HCT116 (cell line): ENCODE measurements at regions not wholly inside any gene's neighbourhood (a gene's known extent, or its start where the extent isn't known, plus 50 kb on each side); places are given as distances from the start of the nearest gene placed in this dataset.

Source experiments
- ATAC-seq: fragments of 200-7000 bp; cut with Tn5 transposase; 2 replicates; pipeline ENCODE4 v1.9.1; 2020; ENCODE audit warnings: mild to moderate bottlenecking, moderate library complexity
- BruUV-seq: library from RNA; stranded (reverse); fragments of 400-500 nt; replicated peaks from 2 replicates; lab custom pipeline; 2021; lab: Mats Ljungman, UMichigan
- CTCF ChIA-PET: fragments of 300-600 bp; sonication (Branson Sonifier 250); formaldehyde crosslinking; loops from one replicate; lab custom pipeline; 2021; ENCODE audit warnings: antibody characterized with exemption; lab: Charles Lee
- POLR2A ChIA-PET: fragments of 300-600, 350-600 bp; sonication (Branson Sonifier 250); formaldehyde crosslinking; loops from one replicate; lab custom pipeline; 2021; ENCODE audit warnings: antibody characterized with exemption; lab: Charles Lee
- RAD21 ChIA-PET, 2 experiments: fragments of 300-600 bp; sonication (Branson Sonifier 250); formaldehyde crosslinking; loops; one replicate each; lab custom pipeline; 2023; ENCODE audit warnings: low total read pairs in 2 of 2; ENCODE audit not compliant: uncharacterized antibody in 2 of 2, unreplicated experiment in 2 of 2, low non-redundant PET in 1 of 2; lab: Charles Lee
- DNase-seq: peaks from one replicate; pipeline ENCODE4 v3.0.0-alpha.2; 2010; ENCODE audit warnings: low read depth, low spot score
- H2AFZ ChIP-seq: fragments of 200-600 bp; shearing (Covaris generic), sonication (generic); 2 replicates; pipeline ENCODE4 v1.6.1; 2017; ENCODE audit warnings: low read depth, mixed run types, mixed read lengths, antibody characterized with exemption, low read length; ENCODE audit not compliant: poor library complexity, severe bottlenecking
- H3K27ac ChIP-seq: 2 replicates; pipeline ENCODE4 v1.5.1; 2012; ENCODE audit warnings: low read depth, low read length
- H3K27me3 ChIP-seq: fragments of 200-600 bp; sonication (generic); 2 replicates; pipeline ENCODE4 v1.6.1; 2016; ENCODE audit warnings: mixed run types, low read length, mixed read lengths; ENCODE audit not compliant: insufficient read depth
- H3K36me3 ChIP-seq, 2 experiments: fragments of 200-500 bp in 1 of 2; fragments of 200-600 bp in 1 of 2; sonication (Bioruptor generic) in 1 of 2; sonication (generic) in 1 of 2; 2 replicates each; pipeline versions ENCODE4 v1.5.1 to v1.6.1; 2014 to 2016; ENCODE audit warnings: low read length in 2 of 2, inconsistent platforms in 1 of 2, mixed read lengths in 1 of 2, mixed run types in 1 of 2; ENCODE audit not compliant: insufficient read depth in 2 of 2, control insufficient read depth in 1 of 2
- H3K4me1 ChIP-seq, 2 experiments: fragments of 200-600 bp in 1 of 2; sonication (generic) in 1 of 2; 2 replicates each; pipeline versions ENCODE4 v1.5.1 to v1.6.1; 2012 to 2017; ENCODE audit warnings: low read length in 2 of 2, inconsistent platforms in 1 of 2, mild to moderate bottlenecking in 1 of 2, mixed read lengths in 1 of 2, mixed run types in 1 of 2, moderate library complexity in 1 of 2; ENCODE audit not compliant: insufficient read depth in 2 of 2, control insufficient read depth in 1 of 2
- H3K4me2 ChIP-seq: fragments of 200-600 bp; sonication (generic); 2 replicates; pipeline ENCODE4 v1.6.1; 2017; ENCODE audit warnings: mixed run types, low read length, mixed read lengths
- H3K4me3 ChIP-seq, 2 experiments: fragments of 200-600 bp in 1 of 2; sonication (generic) in 1 of 2; replicated peaks in 1 of 2; 2 replicates each; pipeline ENCODE4 v1.5.1; 2011 to 2016; ENCODE audit warnings: low read length in 2 of 2, control low read depth in 1 of 2, low read depth in 1 of 2, mild to moderate bottlenecking in 1 of 2, mixed read lengths in 1 of 2, mixed run types in 1 of 2
- H3K79me2 ChIP-seq: fragments of 200-600 bp; sonication (generic); 2 replicates; pipeline ENCODE4 v1.6.1; 2017; ENCODE audit warnings: mild to moderate bottlenecking, mixed run types, low read length, moderate library complexity, mixed read lengths; ENCODE audit not compliant: insufficient read depth
- H3K9ac ChIP-seq: fragments of 200-600 bp; sonication (generic); 2 replicates; pipeline ENCODE4 v1.6.1; 2016; ENCODE audit warnings: low read length, mixed read lengths
- H3K9me2 ChIP-seq: fragments of 200-600 bp; sonication (generic), shearing (Covaris generic); 2 replicates; pipeline ENCODE4 v1.6.1; 2017; ENCODE audit warnings: mixed run types, mild to moderate bottlenecking, moderate library complexity; ENCODE audit not compliant: insufficient read depth
- H3K9me3 ChIP-seq, 2 experiments: fragments of 200-500 bp in 1 of 2; fragments of 200-600 bp in 1 of 2; sonication (Bioruptor generic) in 1 of 2; sonication (generic) in 1 of 2; 2 replicates each; pipeline ENCODE4 v1.6.1; 2014 to 2017; ENCODE audit warnings: low read length in 2 of 2, mixed read lengths in 2 of 2, inconsistent platforms in 1 of 2, low read depth in 1 of 2, mild to moderate bottlenecking in 1 of 2, mixed run types in 1 of 2, moderate library complexity in 1 of 2; ENCODE audit not compliant: control insufficient read depth in 1 of 2, insufficient read depth in 1 of 2
- H4K20me1 ChIP-seq: fragments of 200-600 bp; sonication (generic), shearing (Covaris generic); 2 replicates; pipeline ENCODE4 v1.6.1; 2017; ENCODE audit warnings: mixed run types, mild to moderate bottlenecking, moderate library complexity; ENCODE audit not compliant: insufficient read depth
- CEBPB ChIP-seq: IDR thresholded peaks from 2 replicates; pipeline ENCODE4 v1.6.1; 2012; ENCODE audit warnings: low read depth
- ELF1 ChIP-seq: IDR thresholded peaks from 2 replicates; pipeline ENCODE4 v1.6.1; 2012; ENCODE audit warnings: low read depth, borderline replicate concordance
- EZH2 ChIP-seq: fragments of 200-600 bp; sonication (generic); IDR thresholded peaks from 2 replicates; pipeline ENCODE4 v1.6.1; 2017; ENCODE audit warnings: antibody characterized with exemption, mixed run types
- EZH2phosphoT487 ChIP-seq: fragments of 200-600 bp; IDR thresholded peaks from 2 replicates; pipeline ENCODE4 v1.6.1; 2018; ENCODE audit warnings: antibody characterized with exemption, borderline replicate concordance
- FOSL1 ChIP-seq: IDR thresholded peaks from 2 replicates; pipeline ENCODE4 v1.6.1; 2012; ENCODE audit warnings: low read depth
- JUND ChIP-seq: IDR thresholded peaks from 2 replicates; pipeline ENCODE4 v1.6.1; 2012
- POLR2A ChIP-seq: IDR thresholded peaks from 2 replicates; pipeline ENCODE4 v1.7.0; 2011; ENCODE audit warnings: borderline replicate concordance; ENCODE audit not compliant: insufficient read depth, insufficient read length; ENCODE audit errors: extremely low read depth
- POLR2AphosphoS5 ChIP-seq: IDR thresholded peaks from 2 replicates; pipeline ENCODE4 v1.6.1; 2011; ENCODE audit warnings: mild to moderate bottlenecking, low read depth, low read length, moderate library complexity
- SIN3A ChIP-seq: IDR thresholded peaks from 2 replicates; pipeline ENCODE4 v1.6.1; 2012; ENCODE audit warnings: low read depth
- SRF ChIP-seq: IDR thresholded peaks from 2 replicates; pipeline ENCODE4 v1.6.1; 2012; ENCODE audit warnings: low read depth
- TCF7L2 ChIP-seq: IDR thresholded peaks from 2 replicates; pipeline ENCODE4 v1.7.0; 2011; ENCODE audit warnings: borderline replicate concordance, inconsistent platforms; ENCODE audit not compliant: insufficient read depth, insufficient read length; ENCODE audit errors: extremely low read depth
- intact Hi-C: fragments of 100-400 bp; cut with micrococcal nuclease; formaldehyde crosslinking; loops from 2 replicates; pipeline ENCODE4 v1.10.0; 2022

DNA sequence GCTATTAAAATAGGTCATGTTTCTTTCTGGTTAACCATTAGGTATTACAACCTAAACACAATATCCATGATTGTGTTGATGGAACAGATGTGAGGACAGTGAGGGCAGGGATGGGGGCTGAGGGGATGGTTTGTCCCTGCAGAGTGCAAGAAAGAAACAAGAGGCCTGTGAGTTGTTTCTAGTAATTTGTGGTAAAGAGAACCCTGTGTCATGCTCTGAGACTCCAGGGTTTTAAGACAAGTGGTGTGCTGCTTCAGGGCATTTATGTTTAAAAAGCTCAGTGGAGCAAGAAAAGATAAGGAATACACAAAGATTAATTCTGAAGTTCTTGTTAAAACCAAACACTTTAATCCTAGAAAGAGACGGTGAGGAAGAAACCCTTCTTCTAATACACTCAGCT lies 656.5 kb downstream of the TLE1 start:
- no peaks in the 10 kb centered on the region for H3K79me2 ChIP-seq
- ChIA-PET RAD21 (no interaction called here), CTCF (no interaction called here), POLR2A (no interaction called here)
- no peaks in the 10 kb centered on the region for H3K9me2 ChIP-seq
- no peak overlapping the region for H2AFZ ChIP-seq
- no peak overlapping the region for H3K27ac ChIP-seq
- H3K4me2 ChIP-seq, result no peak overlapping the region
- BruUV-seq, result no TSS peak
- H3K27me3 ChIP-seq, result no peaks in the 10 kb centered on the region
- H3K4me3 ChIP-seq, result no peak overlapping the region
- ATAC-seq (no peak), DNase-seq (no peak)
- no peaks in the 10 kb centered on the region for H3K36me3 ChIP-seq
- peaks cover 0 to 7% of the 10 kb centered on the region in 2 experiments; a peak in 2 of 4 replicates for H3K4me1 ChIP-seq
- intact Hi-C loops, result no loop called here
- H4K20me1 ChIP-seq, result no peaks in the 10 kb centered on the region
- TF ChIP-seq ELF1 (no peak), JUND (no peak), SIN3A (no peak), EZH2 (no peak), FOSL1 (no peak), SRF (no peak)
- TF ChIP-seq, all 23 proteins: peak for 0
- no peaks in the 10 kb centered on the region for H3K9me3 ChIP-seq
- H3K9ac ChIP-seq, result no peak overlapping the region

DNA sequence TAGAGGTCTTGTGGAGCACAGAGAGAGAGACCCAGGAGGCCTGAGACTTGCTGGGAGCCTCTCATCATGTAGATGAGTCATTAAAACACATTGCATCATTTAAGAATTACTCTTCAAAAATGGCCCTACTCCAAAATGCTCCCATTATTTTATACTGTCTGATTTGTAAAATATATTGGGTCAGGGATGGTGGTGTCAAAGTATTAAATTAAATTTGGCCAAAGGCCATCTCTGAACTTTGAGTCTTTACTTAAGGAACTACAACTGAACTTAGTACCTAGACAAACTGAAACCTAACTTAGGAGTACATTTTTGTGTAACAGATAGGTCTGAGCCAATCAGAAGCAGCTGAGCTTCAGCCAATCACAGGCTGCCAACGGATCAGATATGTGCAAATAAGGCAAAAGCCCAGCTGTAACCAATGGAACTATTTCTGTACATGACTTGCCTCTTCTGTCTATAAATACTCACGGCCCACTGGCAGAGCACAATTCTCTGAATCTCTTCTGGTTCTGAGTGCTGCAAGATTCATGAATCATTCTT lies 657.2 kb downstream of the TLE1 start:
- Histone ChIP-seq H2AFZ (no peak overlapping the region), H3K36me3 (no peaks in the 10 kb centered on the region), H3K79me2 (no peaks in the 10 kb centered on the region), H3K4me2 (no peak overlapping the region), H3K4me1 (peaks cover 0 to 7% of the 10 kb centered on the region in 2 experiments; a peak in 2 of 4 replicates), H4K20me1 (no peaks in the 10 kb centered on the region), H3K27ac (no peak overlapping the region), H3K4me3 (no peak overlapping the region), H3K9me3 (no peaks in the 10 kb centered on the region)
- ChIA-PET POLR2A (no interaction called here), RAD21 (no interaction called here)
- no peak for DNase-seq
- intact Hi-C loops, result no loop called here
- TF ChIP-seq EZH2phosphoT487, result no peak
- TF ChIP-seq SRF, result peak; percentile 40; the same call in 1 of the 2 replicates
- no peak for TF ChIP-seq POLR2AphosphoS5
- TF ChIP-seq TCF7L2, result no peak
- TF ChIP-seq POLR2A, result no peak
- 0 out of 2 replicates have a peak, but pooled peaks have one; percentile 19 for TF ChIP-seq CEBPB
- no peak for TF ChIP-seq SIN3A
- TF ChIP-seq, all 23 proteins: peak for 2
- no peaks in the 10 kb centered on the region for H3K27me3 ChIP-seq
- CTCF ChIA-PET, result no interaction called here
- no peak for ATAC-seq
- no peaks in the 10 kb centered on the region for H3K9me2 ChIP-seq
- no peak overlapping the region for H3K9ac ChIP-seq
- no TSS peak for BruUV-seq
